Liver (tissue), 8 donors: ENCODE measurements at regions not wholly inside any gene's neighbourhood (a gene's known extent, or its start where the extent isn't known, plus 50 kb on each side); places are given as distances from the start of the nearest gene placed in this dataset.
"Not testable (repeated sequence)": the region's sequence is repeated elsewhere in the genome, so short reads cannot be mapped to it uniquely, and the experiment has no call there.

Source experiments
- DNase-seq: peaks from one replicate; pipeline ENCODE4 v3.0.0-alpha.2; 2017; ENCODE audit warnings: low spot score
- H3K27ac ChIP-seq, 2 donors: one replicate each; pipeline ENCODE4 v1.7.0; 2013; ENCODE audit warnings: inconsistent platforms in 2 of 2, low read length in 2 of 2, control low read depth in 1 of 2, low read depth in 1 of 2, mild to moderate bottlenecking in 1 of 2
- H3K27me3 ChIP-seq, 4 donors: one replicate each; pipeline versions ENCODE4 v1.6.1 to v1.7.0; 2013; ENCODE audit warnings: low read length in 3 of 4, inconsistent platforms in 1 of 4, mild to moderate bottlenecking in 1 of 4, moderate library complexity in 1 of 4; ENCODE audit not compliant: control insufficient read depth in 4 of 4, insufficient read depth in 4 of 4
- H3K36me3 ChIP-seq, 4 donors: one replicate each; pipeline versions ENCODE4 v1.6.1 to v1.7.0; 2013; ENCODE audit warnings: low read length in 3 of 4, mild to moderate bottlenecking in 3 of 4, low read depth in 1 of 4, moderate library complexity in 1 of 4; ENCODE audit not compliant: control insufficient read depth in 4 of 4, insufficient read depth in 3 of 4
- H3K4me1 ChIP-seq, 4 donors: one replicate each; pipeline versions ENCODE4 v1.6.1 to v1.7.0; 2013; ENCODE audit warnings: low read length in 3 of 4, mild to moderate bottlenecking in 3 of 4, moderate library complexity in 1 of 4; ENCODE audit not compliant: control insufficient read depth in 4 of 4, insufficient read depth in 4 of 4
- H3K4me3 ChIP-seq, 3 donors: one replicate each; pipeline versions ENCODE4 v1.6.1 to v1.7.0; 2013; ENCODE audit warnings: low read length in 3 of 3, control low read depth in 1 of 3, low read depth in 1 of 3, mild to moderate bottlenecking in 1 of 3
- H3K9ac ChIP-seq, 2 donors: one replicate each; pipeline ENCODE4 v1.7.0; 2013; ENCODE audit warnings: low read length in 2 of 2, mild to moderate bottlenecking in 2 of 2, moderate library complexity in 2 of 2, control low read depth in 1 of 2, low read depth in 1 of 2
- H3K9me3 ChIP-seq, 4 donors: one replicate each; pipeline versions ENCODE4 v1.6.1 to v1.7.0; 2013; ENCODE audit warnings: low read length in 3 of 4; ENCODE audit not compliant: control insufficient read depth in 4 of 4
- FOXA1 ChIP-seq: IDR thresholded peaks from 2 replicates; pipeline ENCODE4 v1.6.1; 2016; ENCODE audit warnings: antibody characterized with exemption
- FOXA2 ChIP-seq: IDR thresholded peaks from 2 replicates; pipeline ENCODE4 v1.6.1; 2016; ENCODE audit warnings: antibody characterized with exemption
- GABPA ChIP-seq, 2 donors: IDR thresholded peaks in 1 of 2; conservative IDR thresholded peaks in 1 of 2; 2 replicates each; pipeline ENCODE4 v1.6.1; 2016; ENCODE audit warnings: antibody characterized with exemption in 2 of 2, mild to moderate bottlenecking in 1 of 2, moderate library complexity in 1 of 2
- JUND ChIP-seq, 2 donors: IDR thresholded peaks; 2 replicates each; pipeline ENCODE4 v1.6.1; 2016; ENCODE audit warnings: antibody characterized with exemption in 2 of 2
- RAD21 ChIP-seq, 2 donors: IDR thresholded peaks; 2 replicates each; pipeline ENCODE4 v1.6.1; 2016; ENCODE audit warnings: antibody characterized with exemption in 2 of 2, mild to moderate bottlenecking in 2 of 2
- REST ChIP-seq: IDR thresholded peaks from 2 replicates; pipeline ENCODE4 v1.6.1; 2016; ENCODE audit warnings: antibody characterized with exemption, mild to moderate bottlenecking
- RXRA ChIP-seq, 2 donors: IDR thresholded peaks; 2 replicates each; pipeline ENCODE4 v1.6.1; 2017 to 2018; ENCODE audit warnings: antibody characterized with exemption in 2 of 2, mild to moderate bottlenecking in 1 of 2
- SP1 ChIP-seq: IDR thresholded peaks from 2 replicates; pipeline ENCODE4 v1.6.1; 2018; ENCODE audit warnings: antibody characterized with exemption, mild to moderate bottlenecking
- TAF1 ChIP-seq: conservative IDR thresholded peaks from 2 replicates; pipeline ENCODE4 v1.6.1; 2016; ENCODE audit warnings: antibody characterized with exemption, mild to moderate bottlenecking
- YY1 ChIP-seq: IDR thresholded peaks from 2 replicates; pipeline ENCODE4 v1.6.1; 2016; ENCODE audit warnings: antibody characterized with exemption, mild to moderate bottlenecking
- WGBS: extraction: QIAGEN DNeasy Blood & Tissue Kit; methylation state at CpG from one replicate; pipeline ENCODE4 v1.1.7; 2013; 5-methylcytosine and 5-hydroxymethylcytosine counted together
- TF ChIP-seq, protein P1 (sequence below): IDR thresholded peaks from 2 replicates; pipeline ENCODE4 v1.6.1; 2016; ENCODE audit warnings: antibody characterized with exemption
- TF ChIP-seq, protein P2 (sequence below): fragments of 150-350 bp; IDR thresholded peaks from 2 replicates; pipeline ENCODE4 v1.5.1; 2017; ENCODE audit warnings: improper control_type of control experiment, low read depth, low read length; ENCODE audit not compliant: missing input control
- donor health status: healthy.
- donor health status: healthy.
- donor health status: healthy.
- donor health status: healthy.
- donor health status: healthy.

GRCh38 chr11:23931443-23931842 is 565.4 kb upstream of the LUZP2 start (continued):
- TF ChIP-seq REST (no peak), GABPA (IDR thresholded peaks at IDR 0.05 in 1 of 2, conservative IDR thresholded peaks at IDR 0.05 in 1 of 2) (no peak), SP1 (no peak), RAD21 (IDR thresholded peaks at IDR 0.05) (no peak), FOXA2 (no peak)

GRCh38 chr11:23932485-23932898 is 564.4 kb upstream of the LUZP2 start:
- H3K27me3 ChIP-seq, result no peaks in the 10 kb centered on the region
- no peak for TF ChIP-seq GABPA (IDR thresholded peaks at IDR 0.05 in 1 of 2, conservative IDR thresholded peaks at IDR 0.05 in 1 of 2)
- TF ChIP-seq TAF1, result no peak
- TF ChIP-seq SP1, result no peak
- no peak for TF ChIP-seq YY1
- TF ChIP-seq RAD21 (IDR thresholded peaks at IDR 0.05), result no peak
- no peaks in the 10 kb centered on the region for H3K36me3 ChIP-seq
- H3K4me1 ChIP-seq, result no peaks in the 10 kb centered on the region
- no peak overlapping the region for H3K9ac ChIP-seq
- no peak for DNase-seq
- no peaks in the 10 kb centered on the region for H3K9me3 ChIP-seq
- no peak overlapping the region for H3K4me3 ChIP-seq
- no peak overlapping the region for H3K27ac ChIP-seq

DNA sequence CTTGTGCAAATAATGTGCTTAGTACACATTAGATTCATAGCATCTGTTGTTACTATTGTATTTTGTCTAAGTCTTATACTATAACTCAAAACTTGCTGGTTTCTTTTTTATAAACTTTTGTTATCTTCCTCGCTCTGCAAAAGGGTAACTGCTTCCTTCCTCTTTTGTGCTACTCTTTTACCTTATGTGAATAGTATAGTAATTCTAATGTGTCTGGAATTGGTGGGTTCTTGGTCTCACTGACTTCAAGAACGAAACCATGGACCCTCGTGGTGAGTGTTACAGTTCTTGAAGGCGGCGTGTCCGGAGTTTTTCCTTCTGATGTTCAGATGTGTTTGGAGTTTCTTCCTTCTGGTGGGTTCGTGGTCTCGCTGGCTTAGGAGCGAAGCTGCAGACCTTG is 563.1 kb upstream of the LUZP2 start:
- no peak for DNase-seq
- H3K4me1 ChIP-seq, result no peaks in the 10 kb centered on the region
- no peaks in the 10 kb centered on the region for H3K27me3 ChIP-seq
- no peak for TF ChIP-seq RXRA (IDR thresholded peaks at IDR 0.05)
- TF ChIP-seq, protein P1, sequence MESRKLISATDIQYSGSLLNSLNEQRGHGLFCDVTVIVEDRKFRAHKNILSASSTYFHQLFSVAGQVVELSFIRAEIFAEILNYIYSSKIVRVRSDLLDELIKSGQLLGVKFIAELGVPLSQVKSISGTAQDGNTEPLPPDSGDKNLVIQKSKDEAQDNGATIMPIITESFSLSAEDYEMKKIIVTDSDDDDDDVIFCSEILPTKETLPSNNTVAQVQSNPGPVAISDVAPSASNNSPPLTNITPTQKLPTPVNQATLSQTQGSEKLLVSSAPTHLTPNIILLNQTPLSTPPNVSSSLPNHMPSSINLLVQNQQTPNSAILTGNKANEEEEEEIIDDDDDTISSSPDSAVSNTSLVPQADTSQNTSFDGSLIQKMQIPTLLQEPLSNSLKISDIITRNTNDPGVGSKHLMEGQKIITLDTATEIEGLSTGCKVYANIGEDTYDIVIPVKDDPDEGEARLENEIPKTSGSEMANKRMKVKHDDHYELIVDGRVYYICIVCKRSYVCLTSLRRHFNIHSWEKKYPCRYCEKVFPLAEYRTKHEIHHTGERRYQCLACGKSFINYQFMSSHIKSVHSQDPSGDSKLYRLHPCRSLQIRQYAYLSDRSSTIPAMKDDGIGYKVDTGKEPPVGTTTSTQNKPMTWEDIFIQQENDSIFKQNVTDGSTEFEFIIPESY, result no peak
- no peak for TF ChIP-seq RAD21 (IDR thresholded peaks at IDR 0.05)
- no peak for TF ChIP-seq YY1
- no peak for TF ChIP-seq GABPA (IDR thresholded peaks at IDR 0.05 in 1 of 2, conservative IDR thresholded peaks at IDR 0.05 in 1 of 2)
- TF ChIP-seq FOXA1, result no peak
- TF ChIP-seq JUND (IDR thresholded peaks at IDR 0.05), result no peak
- TF ChIP-seq SP1, result no peak
- TF ChIP-seq, protein P2, sequence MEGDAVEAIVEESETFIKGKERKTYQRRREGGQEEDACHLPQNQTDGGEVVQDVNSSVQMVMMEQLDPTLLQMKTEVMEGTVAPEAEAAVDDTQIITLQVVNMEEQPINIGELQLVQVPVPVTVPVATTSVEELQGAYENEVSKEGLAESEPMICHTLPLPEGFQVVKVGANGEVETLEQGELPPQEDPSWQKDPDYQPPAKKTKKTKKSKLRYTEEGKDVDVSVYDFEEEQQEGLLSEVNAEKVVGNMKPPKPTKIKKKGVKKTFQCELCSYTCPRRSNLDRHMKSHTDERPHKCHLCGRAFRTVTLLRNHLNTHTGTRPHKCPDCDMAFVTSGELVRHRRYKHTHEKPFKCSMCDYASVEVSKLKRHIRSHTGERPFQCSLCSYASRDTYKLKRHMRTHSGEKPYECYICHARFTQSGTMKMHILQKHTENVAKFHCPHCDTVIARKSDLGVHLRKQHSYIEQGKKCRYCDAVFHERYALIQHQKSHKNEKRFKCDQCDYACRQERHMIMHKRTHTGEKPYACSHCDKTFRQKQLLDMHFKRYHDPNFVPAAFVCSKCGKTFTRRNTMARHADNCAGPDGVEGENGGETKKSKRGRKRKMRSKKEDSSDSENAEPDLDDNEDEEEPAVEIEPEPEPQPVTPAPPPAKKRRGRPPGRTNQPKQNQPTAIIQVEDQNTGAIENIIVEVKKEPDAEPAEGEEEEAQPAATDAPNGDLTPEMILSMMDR, result no peak
- TF ChIP-seq FOXA2, result no peak
- no peak for TF ChIP-seq REST
- H3K9me3 ChIP-seq, result no peaks in the 10 kb centered on the region
- H3K27ac ChIP-seq, result no peak overlapping the region
- no peaks in the 10 kb centered on the region for H3K36me3 ChIP-seq
- no peak overlapping the region for H3K9ac ChIP-seq
- WGBS, result 71% methylated on average over 9 of the region's 9 CpGs
- no peak overlapping the region for H3K4me3 ChIP-seq

DNA sequence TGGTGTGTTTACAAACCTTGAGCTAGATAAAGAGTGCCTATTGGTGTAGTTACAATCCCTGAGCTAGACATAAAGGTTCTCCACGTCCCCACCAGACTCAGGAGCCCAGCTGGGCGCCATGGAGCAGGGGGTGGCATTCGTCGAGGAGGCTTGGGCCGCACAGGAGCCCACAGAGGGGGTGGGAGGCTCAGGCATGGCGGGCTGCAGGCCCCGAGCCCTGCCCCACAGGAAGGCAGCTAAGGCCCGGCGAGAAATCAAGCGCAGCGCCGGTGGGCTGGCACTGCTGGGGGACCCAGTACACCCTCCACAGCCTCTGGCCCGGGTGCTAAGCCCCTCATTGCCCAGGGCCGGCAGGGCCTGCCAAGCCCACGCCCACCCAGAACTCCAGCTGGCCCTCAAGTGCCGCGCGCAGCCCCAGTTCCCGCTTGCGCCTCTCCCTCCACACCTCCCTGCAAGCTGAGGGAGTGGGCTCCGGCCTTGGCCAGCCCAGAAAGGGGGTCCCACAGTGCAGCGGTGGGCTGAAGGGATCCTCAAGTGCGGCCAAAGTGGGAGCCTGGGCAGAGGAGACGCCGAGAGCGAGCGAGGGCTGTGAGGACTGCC is 562.1 kb upstream of the LUZP2 start:
- not testable (repeated sequence) for H3K9ac ChIP-seq, H3K4me3 ChIP-seq, H3K9me3 ChIP-seq, H3K36me3 ChIP-seq, H3K27me3 ChIP-seq, DNase-seq, H3K27ac ChIP-seq, H3K4me1 ChIP-seq
- 91% methylated on average over 27 of the region's 27 CpGs for WGBS
